SK-N-SH (cell line): ENCODE measurements at regions not wholly inside any gene's neighbourhood (a gene's known extent, or its start where the extent isn't known, plus 50 kb on each side); places are given as distances from the start of the nearest gene placed in this dataset.

Experiments
- ELF1 ChIP-seq: IDR thresholded peaks from 2 replicates; pipeline ENCODE4 v1.4.0; 2012
- FOXM1 ChIP-seq: IDR thresholded peaks from 2 replicates; pipeline ENCODE4 v1.4.0; 2012; ENCODE audit warnings: low read depth, mild to moderate bottlenecking
- NRF1 ChIP-seq: IDR thresholded peaks from 2 replicates; pipeline ENCODE4 v1.6.1; 2012; ENCODE audit warnings: low read depth, mild to moderate bottlenecking, low read length
- POLR2AphosphoS5 ChIP-seq: IDR thresholded peaks from 2 replicates; pipeline ENCODE4 v1.6.1; 2012; ENCODE audit warnings: low read depth, low read length
- RAD21 ChIP-seq: IDR thresholded peaks from 2 replicates; pipeline ENCODE4 v1.6.1; 2012; ENCODE audit warnings: mild to moderate bottlenecking, low read length
- SMC3 ChIP-seq: IDR thresholded peaks from 2 replicates; pipeline ENCODE4 v1.6.1; 2012; ENCODE audit warnings: low read depth, low read length, improper control_type of control experiment
- TCF12 ChIP-seq: IDR thresholded peaks from 2 replicates; pipeline ENCODE4 v1.4.0; 2012
- TEAD4 ChIP-seq: IDR thresholded peaks from 2 replicates; pipeline ENCODE4 v1.4.0; 2012; ENCODE audit warnings: mild to moderate bottlenecking, borderline replicate concordance; ENCODE audit not compliant: insufficient read depth
- TF ChIP-seq, protein P1 (sequence below): fragments of 200-600 bp; sonication (generic); IDR thresholded peaks from 2 replicates; pipeline ENCODE4 v1.6.1; 2017; ENCODE audit warnings: antibody characterized with exemption, mild to moderate bottlenecking, moderate library complexity

DNA sequence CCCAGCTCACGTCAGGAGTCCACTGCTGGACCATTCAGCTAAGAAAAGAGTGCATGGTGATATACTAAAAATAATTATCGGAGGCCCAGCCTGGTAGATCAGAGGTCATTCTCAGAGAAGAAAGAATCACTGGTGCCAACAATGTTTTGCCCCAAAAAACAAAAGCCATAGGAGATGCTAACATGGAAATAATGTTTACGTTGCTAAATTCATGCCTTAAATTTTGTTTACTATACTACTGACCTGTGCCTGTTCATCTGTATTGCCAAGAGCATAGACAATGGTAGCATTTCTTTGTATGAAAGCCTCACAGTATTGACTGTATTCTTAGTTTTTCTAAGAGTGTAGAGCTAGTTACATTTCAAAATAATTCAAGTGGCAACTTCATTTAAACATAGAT is 138.1 kb upstream of the GPR149 start:
- TF ChIP-seq RAD21 (no peak), ELF1 (no peak), TEAD4 (no peak), NRF1 (no peak), SMC3 (no peak), POLR2AphosphoS5 (no peak), FOXM1 (no peak), TCF12 (no peak)
- TF ChIP-seq, protein P1, sequence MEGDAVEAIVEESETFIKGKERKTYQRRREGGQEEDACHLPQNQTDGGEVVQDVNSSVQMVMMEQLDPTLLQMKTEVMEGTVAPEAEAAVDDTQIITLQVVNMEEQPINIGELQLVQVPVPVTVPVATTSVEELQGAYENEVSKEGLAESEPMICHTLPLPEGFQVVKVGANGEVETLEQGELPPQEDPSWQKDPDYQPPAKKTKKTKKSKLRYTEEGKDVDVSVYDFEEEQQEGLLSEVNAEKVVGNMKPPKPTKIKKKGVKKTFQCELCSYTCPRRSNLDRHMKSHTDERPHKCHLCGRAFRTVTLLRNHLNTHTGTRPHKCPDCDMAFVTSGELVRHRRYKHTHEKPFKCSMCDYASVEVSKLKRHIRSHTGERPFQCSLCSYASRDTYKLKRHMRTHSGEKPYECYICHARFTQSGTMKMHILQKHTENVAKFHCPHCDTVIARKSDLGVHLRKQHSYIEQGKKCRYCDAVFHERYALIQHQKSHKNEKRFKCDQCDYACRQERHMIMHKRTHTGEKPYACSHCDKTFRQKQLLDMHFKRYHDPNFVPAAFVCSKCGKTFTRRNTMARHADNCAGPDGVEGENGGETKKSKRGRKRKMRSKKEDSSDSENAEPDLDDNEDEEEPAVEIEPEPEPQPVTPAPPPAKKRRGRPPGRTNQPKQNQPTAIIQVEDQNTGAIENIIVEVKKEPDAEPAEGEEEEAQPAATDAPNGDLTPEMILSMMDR, result no peak
